Astrocyte (in vitro differentiated cells and primary cell): ENCODE measurements at regions not wholly inside any gene's neighbourhood (a gene's known extent, or its start where the extent isn't known, plus 50 kb on each side); places are given as distances from the start of the nearest gene placed in this dataset.

Source experiments
- EZH2 ChIP-seq: IDR thresholded peaks from 2 replicates; pipeline ENCODE4 v1.6.1; 2012; ENCODE audit warnings: mild to moderate bottlenecking, low read length, inconsistent platforms; ENCODE audit not compliant: insufficient read depth
- TF ChIP-seq, protein P1 (sequence below): IDR thresholded peaks from 2 replicates; pipeline ENCODE4 v1.5.1; 2011; ENCODE audit warnings: low read depth, mild to moderate bottlenecking, inconsistent platforms, low read length, moderate library complexity; ENCODE audit not compliant: insufficient read depth

DNA sequence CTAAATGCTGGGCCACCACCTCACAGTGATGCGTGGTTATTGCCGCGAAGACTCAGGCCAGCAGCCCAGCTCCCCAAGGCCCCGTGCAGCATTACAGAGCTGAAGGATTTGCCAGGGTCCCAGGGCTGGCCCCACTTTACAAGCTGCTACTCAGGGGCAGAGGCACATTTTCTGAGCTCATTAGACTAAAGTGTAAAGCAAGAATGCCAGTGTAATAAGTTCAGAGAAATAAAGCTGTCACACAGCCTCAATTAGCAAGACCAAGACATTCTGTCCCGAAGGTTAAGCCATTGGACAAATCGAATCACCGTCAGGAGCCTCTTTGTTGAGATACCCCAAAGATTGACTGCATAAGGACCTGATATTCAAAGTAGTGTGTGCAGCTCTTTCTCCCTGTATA lies 428.4 kb downstream of the EFNB2 start:
- TF ChIP-seq EZH2: no peak
- TF ChIP-seq, protein P1, sequence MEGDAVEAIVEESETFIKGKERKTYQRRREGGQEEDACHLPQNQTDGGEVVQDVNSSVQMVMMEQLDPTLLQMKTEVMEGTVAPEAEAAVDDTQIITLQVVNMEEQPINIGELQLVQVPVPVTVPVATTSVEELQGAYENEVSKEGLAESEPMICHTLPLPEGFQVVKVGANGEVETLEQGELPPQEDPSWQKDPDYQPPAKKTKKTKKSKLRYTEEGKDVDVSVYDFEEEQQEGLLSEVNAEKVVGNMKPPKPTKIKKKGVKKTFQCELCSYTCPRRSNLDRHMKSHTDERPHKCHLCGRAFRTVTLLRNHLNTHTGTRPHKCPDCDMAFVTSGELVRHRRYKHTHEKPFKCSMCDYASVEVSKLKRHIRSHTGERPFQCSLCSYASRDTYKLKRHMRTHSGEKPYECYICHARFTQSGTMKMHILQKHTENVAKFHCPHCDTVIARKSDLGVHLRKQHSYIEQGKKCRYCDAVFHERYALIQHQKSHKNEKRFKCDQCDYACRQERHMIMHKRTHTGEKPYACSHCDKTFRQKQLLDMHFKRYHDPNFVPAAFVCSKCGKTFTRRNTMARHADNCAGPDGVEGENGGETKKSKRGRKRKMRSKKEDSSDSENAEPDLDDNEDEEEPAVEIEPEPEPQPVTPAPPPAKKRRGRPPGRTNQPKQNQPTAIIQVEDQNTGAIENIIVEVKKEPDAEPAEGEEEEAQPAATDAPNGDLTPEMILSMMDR: no peak
